KG1 (cell line): ENCODE measurements at regions not wholly inside any gene's neighbourhood (a gene's known extent, or its start where the extent isn't known, plus 50 kb on each side); places are given as distances from the start of the nearest gene placed in this dataset.
A peak's percentile ranks its signal among the peaks of the same experiment; 100 is the strongest.
"Not testable (repeated sequence)": the region's sequence is repeated elsewhere in the genome, so short reads cannot be mapped to it uniquely, and the experiment has no call there.

Experiments used
- DNase-seq: peaks from one replicate; lab custom pipeline; 2025; lab: John Stamatoyannopoulos, UW

DNA sequence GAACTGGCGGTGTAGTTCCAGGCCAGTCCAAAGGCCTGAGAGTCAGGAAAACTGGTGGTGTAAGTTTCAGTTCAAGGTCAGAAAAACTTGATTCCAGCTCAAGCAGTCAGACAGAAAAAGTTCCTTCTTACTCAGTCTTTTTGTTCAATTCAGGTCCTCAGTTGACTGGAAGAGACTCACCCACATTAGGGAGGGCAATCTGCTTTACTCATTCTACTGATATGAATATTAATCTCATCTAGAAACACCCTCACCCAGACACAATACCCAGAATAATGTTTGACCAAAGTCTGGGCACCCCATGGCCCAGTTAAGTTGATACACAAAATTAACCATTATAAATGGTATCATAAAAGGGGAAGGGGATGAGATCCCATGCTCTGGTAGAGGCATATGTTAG, 50.1 kb upstream of the LTA4H start:
- DNase-seq = no peak

- not testable (repeated sequence) for DNase-seq
Measured at GRCh38 chr12:96086190-96086589, 50.8 kb upstream of the LTA4H start.

GRCh38 chr12:96091833-96092232, 56.4 kb upstream of the LTA4H start:
- no peak for DNase-seq

- no peak for DNase-seq
Measured at GRCh38 chr12:96093543-96094196, 58.3 kb upstream of the LTA4H start.

DNA sequence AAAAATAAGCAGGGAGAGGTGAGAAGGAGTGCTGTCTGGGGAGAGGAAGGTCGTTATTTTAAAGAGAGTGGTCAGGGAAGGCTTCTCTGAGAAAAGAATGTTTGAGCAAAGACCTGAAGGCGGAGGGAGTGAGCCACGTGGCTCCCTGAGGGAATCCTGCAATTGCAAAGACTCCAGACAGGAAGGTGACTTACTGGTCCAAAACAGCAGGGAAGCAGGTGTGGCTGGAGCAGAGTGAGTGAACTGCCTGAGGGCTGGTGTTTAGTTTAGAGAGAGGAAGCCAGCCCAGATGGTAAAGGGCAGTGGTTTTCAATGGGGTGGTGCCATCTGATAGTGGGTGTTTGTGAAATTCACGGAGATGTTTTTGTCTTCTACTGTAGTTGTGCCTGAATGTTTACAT, 58.8 kb upstream of the LTA4H start:
- DNase-seq = peak; percentile 42

- DNase-seq = no peak
Measured at GRCh38 chr12:96098631-96099030, 63.2 kb upstream of the LTA4H start.

GRCh38 chr12:96099421-96099820, 64.0 kb upstream of the LTA4H start:
- DNase-seq = no peak

GRCh38 chr12:96099986-96100385, 64.6 kb upstream of the LTA4H start:
- peak; percentile 24 for DNase-seq

GRCh38 chr12:96101806-96102205, 66.4 kb upstream of the LTA4H start:
- DNase-seq = no peak

- DNase-seq = peak; percentile 62
Measured at GRCh38 chr12:96103067-96103644, 67.8 kb upstream of the LTA4H start.

GRCh38 chr12:96104566-96104965, 69.2 kb upstream of the LTA4H start:
- no peak for DNase-seq

DNA sequence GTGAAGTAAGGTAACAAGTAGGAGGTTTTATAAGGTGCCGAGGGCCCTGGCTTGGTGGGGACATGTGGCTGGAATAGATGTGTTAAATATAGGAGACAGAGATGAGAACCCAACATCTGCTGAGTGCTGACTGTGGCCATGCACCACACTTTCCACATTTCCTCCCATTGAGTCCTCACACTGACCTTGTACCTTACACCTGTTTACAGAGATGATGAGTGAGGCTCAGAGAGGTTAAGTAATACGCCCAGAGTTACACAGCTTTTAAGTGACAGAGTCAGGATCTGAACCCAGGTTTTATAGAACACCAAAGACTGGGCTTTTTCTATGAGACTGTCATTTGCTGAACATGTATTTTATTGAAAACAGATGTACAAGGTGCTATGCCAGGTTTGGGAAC, 70.8 kb upstream of the LTA4H start:
- no peak for DNase-seq

GRCh38 chr12:96107236-96107635, 71.8 kb upstream of the LTA4H start:
- no peak for DNase-seq

GRCh38 chr12:96108321-96108720, 72.9 kb upstream of the LTA4H start:
- peak; percentile 71 for DNase-seq

DNA sequence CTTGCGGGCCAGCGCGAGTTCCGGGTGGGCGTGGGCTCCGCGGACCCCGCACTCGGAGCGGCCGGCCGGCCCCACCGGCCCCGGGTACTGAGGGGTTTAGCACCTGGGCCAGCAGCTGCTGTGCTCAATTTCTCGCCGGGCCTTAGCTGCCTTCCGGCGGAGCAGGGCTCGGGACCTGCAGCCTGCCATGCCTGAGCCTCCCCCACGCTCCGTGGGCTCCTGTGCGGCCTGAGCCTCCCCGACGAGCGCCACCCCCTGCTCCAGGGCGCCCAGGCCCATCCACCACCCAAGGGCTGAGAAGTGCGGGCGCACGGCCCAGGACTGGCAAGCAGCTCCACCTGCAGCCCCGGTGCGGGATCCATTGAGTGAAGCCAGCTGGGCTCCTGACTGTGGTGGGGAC, 73.6 kb upstream of the LTA4H start:
- DNase-seq = not testable (repeated sequence)

GRCh38 chr12:96112733-96113132, 77.3 kb upstream of the LTA4H start:
- no peak for DNase-seq

DNA sequence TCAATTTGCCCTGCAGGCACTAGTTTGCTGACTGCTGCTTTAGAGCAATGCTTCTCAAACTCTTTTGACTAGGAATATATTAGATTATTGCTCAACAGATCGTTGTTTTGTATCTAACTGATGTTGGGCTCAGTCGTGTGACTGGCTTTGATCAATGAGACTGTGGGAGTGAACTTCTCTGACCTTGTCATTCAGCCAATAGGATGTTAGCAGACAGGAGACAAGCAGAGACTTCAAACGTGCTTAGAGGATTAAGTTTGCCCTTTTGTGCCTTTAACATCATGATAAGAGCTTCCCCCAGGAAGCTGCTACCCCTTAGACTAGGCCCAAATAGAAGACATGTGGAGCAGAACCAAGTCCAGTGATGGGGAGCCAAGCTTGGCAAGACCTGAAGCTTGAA, 76.7 kb upstream of the ELK3 start:
- DNase-seq = no peak

GRCh38 chr12:96120359-96121100, 73.6 kb upstream of the ELK3 start:
- DNase-seq = peak; percentile 77

DNA sequence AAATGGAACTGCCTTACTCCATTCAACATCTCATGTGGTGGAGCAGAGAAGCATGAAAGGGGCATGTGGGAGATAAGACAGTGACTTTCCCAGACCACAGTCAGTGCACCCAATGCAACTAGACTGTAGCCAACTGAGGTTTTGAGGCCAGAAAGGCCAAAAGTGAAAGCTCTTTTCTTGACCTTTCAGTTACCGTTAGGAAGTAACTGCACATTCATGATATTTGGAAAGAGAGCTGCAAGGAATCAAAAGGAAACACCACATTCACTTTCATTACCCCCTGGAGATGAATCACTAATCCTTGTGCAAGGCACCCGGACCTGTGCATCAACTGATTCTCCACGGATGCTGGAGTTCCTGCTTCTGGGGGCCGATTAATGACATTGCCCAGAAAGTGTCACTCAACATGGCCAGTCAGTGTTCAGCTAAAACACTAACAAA, 72.9 kb upstream of the ELK3 start:
- DNase-seq = peak; percentile 71

DNA sequence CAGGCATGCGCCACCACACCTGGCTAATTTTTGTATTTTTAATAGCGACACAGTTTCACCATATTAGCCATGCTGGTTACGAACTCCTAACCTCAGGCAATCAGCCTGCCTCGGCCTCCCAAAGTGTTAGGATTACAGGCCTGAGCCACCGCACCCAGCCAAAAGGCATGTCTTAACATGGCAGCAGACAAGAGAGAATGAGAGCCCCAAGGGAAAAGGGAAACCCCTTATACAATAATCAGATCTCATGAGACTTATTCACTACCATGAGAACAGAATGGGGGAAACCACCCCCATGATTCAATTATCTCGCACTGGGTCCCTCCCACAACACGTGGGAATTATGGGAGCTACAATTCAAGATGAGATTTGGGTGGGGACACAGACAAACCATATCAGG, 65.9 kb upstream of the ELK3 start:
- DNase-seq = not testable (repeated sequence)

GRCh38 chr12:96130396-96131059, 63.6 kb upstream of the ELK3 start:
- no peak for DNase-seq

DNA sequence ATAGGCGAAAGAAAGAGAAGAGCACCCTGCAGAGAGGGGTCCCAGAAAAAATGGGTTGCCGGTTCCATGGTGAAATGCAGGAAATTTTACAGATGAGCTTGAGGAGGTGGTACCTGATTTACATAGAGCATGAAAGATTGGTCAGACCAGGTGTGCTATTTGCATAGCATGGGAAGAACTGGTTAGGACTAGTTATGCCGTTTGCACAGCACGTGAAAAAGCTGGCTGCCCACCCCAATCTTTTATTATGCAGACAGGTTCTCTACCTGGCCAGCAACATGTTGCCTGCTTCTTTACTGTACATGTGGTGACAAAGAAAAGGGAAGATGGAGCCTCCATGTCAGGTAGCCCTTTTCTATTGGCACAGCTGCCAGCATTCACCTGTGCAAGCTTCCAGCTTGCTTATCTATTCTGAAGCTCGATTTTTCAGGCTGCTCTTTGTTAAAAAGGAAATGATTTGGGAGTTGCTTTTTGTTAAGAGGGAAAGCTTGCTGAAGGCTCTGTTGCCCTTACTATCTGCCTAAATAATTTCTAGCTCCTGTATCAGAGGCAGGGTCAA, 62.9 kb upstream of the ELK3 start:
- DNase-seq = no peak
